ENCODE measurements at regions not wholly inside any gene's neighbourhood (a gene's known extent, or its start where the extent isn't known, plus 50 kb on each side); places are given as distances from the start of the nearest gene placed in this dataset.

GRCh38 chr6:168166627-168167026 lies 87.6 kb upstream of the FRMD1 start:
- TF ChIP-seq CTCF (IDR thresholded peaks at IDR 0.05) (no peak), POLR2A (IDR thresholded peaks at IDR 0.05) (no peak)

Data from body of pancreas (tissue), 4 donors.